H54 (cell line): ENCODE measurements at regions not wholly inside any gene's neighbourhood (a gene's known extent, or its start where the extent isn't known, plus 50 kb on each side); places are given as distances from the start of the nearest gene placed in this dataset.
"Not testable (repeated sequence)": the region's sequence is repeated elsewhere in the genome, so short reads cannot be mapped to it uniquely, and the experiment has no call there.

Experiments
- DNase-seq: peaks from one replicate; pipeline ENCODE4 v3.0.0; 2011; ENCODE audit warnings: low spot score, mixed read lengths; ENCODE audit not compliant: insufficient read length
- FAIRE-seq: peaks from 3 replicates; lab custom pipeline; 2011; peaks lifted over from hg19 to GRCh38; lab: Jason Lieb, UNC
- POLR2A ChIP-seq: IDR thresholded peaks from 2 replicates; pipeline ENCODE4 v1.6.1; 2011; ENCODE audit warnings: low read depth, mild to moderate bottlenecking, low read length

- TF ChIP-seq POLR2A = no peak
- DNase-seq = no peak
- FAIRE-seq = no peak
Observed at GRCh38 chr13:61144301-61144700, 271.3 kb downstream of the PCDH20 start.

GRCh38 chr13:61142506-61142905, 273.1 kb downstream of the PCDH20 start:
- DNase-seq (no peak), FAIRE-seq (no peak)
- TF ChIP-seq POLR2A = no peak

- DNase-seq (no peak), FAIRE-seq (no peak)
- TF ChIP-seq POLR2A = no peak
Observed at GRCh38 chr13:61138857-61139256, 276.8 kb downstream of the PCDH20 start.

- DNase-seq (no peak), FAIRE-seq (no peak)
- no peak for TF ChIP-seq POLR2A
Observed at GRCh38 chr13:61136515-61136914, 279.1 kb downstream of the PCDH20 start.

- no peak for DNase-seq
- no peak for TF ChIP-seq POLR2A
- no peak for FAIRE-seq
Observed at GRCh38 chr13:61136093-61136492, 279.6 kb downstream of the PCDH20 start.

GRCh38 chr13:61135583-61135982, 280.1 kb downstream of the PCDH20 start:
- no peak for DNase-seq
- TF ChIP-seq POLR2A = no peak
- FAIRE-seq = no peak

- no peak for TF ChIP-seq POLR2A
- DNase-seq = no peak
- FAIRE-seq = no peak
Observed at GRCh38 chr13:61128850-61129645, 286.6 kb downstream of the PCDH20 start.

- DNase-seq (no peak), FAIRE-seq (no peak)
- no peak for TF ChIP-seq POLR2A
Observed at GRCh38 chr13:61123538-61124289, 291.9 kb downstream of the PCDH20 start.

- FAIRE-seq (no peak), DNase-seq (no peak)
- TF ChIP-seq POLR2A = no peak
Observed at GRCh38 chr13:61113140-61113658, 302.4 kb downstream of the PCDH20 start.

- FAIRE-seq = no peak
- no peak for DNase-seq
Observed at GRCh38 chr13:61111529-61111928, 304.1 kb downstream of the PCDH20 start.

GRCh38 chr13:61110732-61111131, 304.9 kb downstream of the PCDH20 start:
- FAIRE-seq (no peak), DNase-seq (no peak)
- TF ChIP-seq POLR2A = no peak

More at GRCh38 chr13:61111529-61111928, 304.1 kb downstream of the PCDH20 start:
- TF ChIP-seq POLR2A = no peak

- no peak for DNase-seq
- FAIRE-seq = no peak
- no peak for TF ChIP-seq POLR2A
Observed at GRCh38 chr13:61109741-61110140, 305.9 kb downstream of the PCDH20 start.

- TF ChIP-seq POLR2A = no peak
- FAIRE-seq = no peak
- DNase-seq = no peak
Observed at GRCh38 chr13:61107989-61108388, 307.7 kb downstream of the PCDH20 start.

- no peak for DNase-seq
- TF ChIP-seq POLR2A = no peak
- no peak for FAIRE-seq
Observed at GRCh38 chr13:61095885-61096284, 319.8 kb downstream of the PCDH20 start.

- FAIRE-seq (no peak), DNase-seq (no peak)
- TF ChIP-seq POLR2A = no peak
Observed at GRCh38 chr13:61094865-61095264, 320.8 kb downstream of the PCDH20 start.

- not testable (repeated sequence) for DNase-seq, FAIRE-seq
Observed at GRCh38 chr13:61089894-61090293, 325.8 kb downstream of the PCDH20 start.
